ENCODE measurements at regions not wholly inside any gene's neighbourhood (a gene's known extent, or its start where the extent isn't known, plus 50 kb on each side); places are given as distances from the start of the nearest gene placed in this dataset.

DNA sequence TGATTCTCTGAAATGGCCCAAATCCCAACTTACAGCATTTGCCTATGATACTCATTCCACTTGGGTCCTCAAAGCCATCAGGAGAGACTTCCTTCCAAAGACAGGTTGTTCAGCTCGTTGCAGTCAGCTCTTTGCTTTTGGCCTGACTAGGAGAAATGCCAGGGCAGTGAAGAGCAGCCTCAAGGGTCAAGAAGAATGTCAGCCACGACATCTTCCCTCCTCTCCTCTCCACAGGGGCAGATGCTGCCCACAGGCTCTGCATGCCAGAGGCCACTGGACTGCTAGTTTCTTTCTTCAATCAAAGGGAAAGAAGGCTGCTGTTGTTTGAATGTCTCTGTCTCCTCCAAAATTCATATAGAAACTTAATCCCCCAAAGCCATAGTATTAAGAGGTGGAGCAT, 201.7 kb upstream of the PFN2 start:
- Histone ChIP-seq H3K27ac (no peak overlapping the region), H3K4me1 (ENCODE audit: low read depth, poor library complexity, severe bottlenecking) (peaks cover 52% of the 10 kb centered on the region)

DNA sequence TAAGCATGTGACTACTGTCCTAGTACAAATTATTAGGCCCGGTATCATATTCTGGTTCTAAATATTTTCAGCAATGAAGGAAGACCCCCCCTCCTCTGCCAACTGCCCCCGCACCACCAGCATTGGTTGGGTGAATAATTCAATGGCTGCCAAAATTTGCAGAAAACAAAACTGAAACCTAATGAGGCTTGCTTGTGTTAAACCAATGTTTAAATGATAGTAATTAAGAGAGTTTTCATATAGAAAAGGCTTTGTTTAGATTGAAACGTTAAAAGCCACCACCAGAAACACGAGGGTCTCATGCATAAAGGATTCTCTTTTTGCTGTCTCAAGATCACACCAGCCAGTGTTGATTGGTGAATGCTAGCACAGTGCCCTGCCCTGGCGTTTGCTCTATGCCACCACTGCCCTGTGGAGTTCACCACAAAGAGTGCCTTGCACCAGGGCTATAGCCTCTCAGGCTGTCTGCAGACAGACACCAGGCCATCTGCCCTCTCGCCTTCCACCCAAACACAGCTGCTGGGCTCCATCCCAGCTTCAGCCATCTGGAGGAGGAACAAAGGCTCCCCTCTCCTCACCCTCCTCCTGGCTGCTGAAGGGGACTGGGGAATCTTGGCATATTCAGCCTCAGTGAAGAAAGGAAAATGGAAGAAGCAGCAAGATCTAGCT, 200.3 kb upstream of the PFN2 start:
- Histone ChIP-seq H3K79me2 (ENCODE audit: insufficient read depth, low read depth) (no peaks in the 10 kb centered on the region), H3K4me2 (peak overlapping the region; percentile 65), H3K36me3 (ENCODE audit: insufficient read depth) (no peaks in the 10 kb centered on the region), H3K4me3 (IDR thresholded peaks at IDR 0.05; ENCODE audit: insufficient read depth, low read depth, low read length) (no peak overlapping the region), H3K4me1 (ENCODE audit: low read depth, poor library complexity, severe bottlenecking) (peaks cover 52% of the 10 kb centered on the region), H3K27ac (peak overlapping the region; percentile 54), H3K27me3 (ENCODE audit: insufficient read depth, low read depth) (no peaks in the 10 kb centered on the region), H4K20me1 (ENCODE audit: insufficient read depth) (no peaks in the 10 kb centered on the region), H2AFZ (ENCODE audit: low read depth) (peak overlapping the region; percentile 49), H3K9ac (peak overlapping the region; percentile 4; the same call in 1 of the 2 replicates)
- TF ChIP-seq, protein P1, sequence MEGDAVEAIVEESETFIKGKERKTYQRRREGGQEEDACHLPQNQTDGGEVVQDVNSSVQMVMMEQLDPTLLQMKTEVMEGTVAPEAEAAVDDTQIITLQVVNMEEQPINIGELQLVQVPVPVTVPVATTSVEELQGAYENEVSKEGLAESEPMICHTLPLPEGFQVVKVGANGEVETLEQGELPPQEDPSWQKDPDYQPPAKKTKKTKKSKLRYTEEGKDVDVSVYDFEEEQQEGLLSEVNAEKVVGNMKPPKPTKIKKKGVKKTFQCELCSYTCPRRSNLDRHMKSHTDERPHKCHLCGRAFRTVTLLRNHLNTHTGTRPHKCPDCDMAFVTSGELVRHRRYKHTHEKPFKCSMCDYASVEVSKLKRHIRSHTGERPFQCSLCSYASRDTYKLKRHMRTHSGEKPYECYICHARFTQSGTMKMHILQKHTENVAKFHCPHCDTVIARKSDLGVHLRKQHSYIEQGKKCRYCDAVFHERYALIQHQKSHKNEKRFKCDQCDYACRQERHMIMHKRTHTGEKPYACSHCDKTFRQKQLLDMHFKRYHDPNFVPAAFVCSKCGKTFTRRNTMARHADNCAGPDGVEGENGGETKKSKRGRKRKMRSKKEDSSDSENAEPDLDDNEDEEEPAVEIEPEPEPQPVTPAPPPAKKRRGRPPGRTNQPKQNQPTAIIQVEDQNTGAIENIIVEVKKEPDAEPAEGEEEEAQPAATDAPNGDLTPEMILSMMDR (conservative IDR thresholded peaks at IDR 0.05; ENCODE audit: low read depth, low read length): no peak

More for the DNA sequence above, 201.7 kb upstream of the PFN2 start:
- no peaks in the 10 kb centered on the region for H4K20me1 ChIP-seq (ENCODE audit: insufficient read depth)
- no peak overlapping the region for H3K4me3 ChIP-seq (IDR thresholded peaks at IDR 0.05; ENCODE audit: insufficient read depth, low read depth, low read length)
- no peaks in the 10 kb centered on the region for H3K27me3 ChIP-seq (ENCODE audit: insufficient read depth, low read depth)
- TF ChIP-seq, protein P1 (conservative IDR thresholded peaks at IDR 0.05; ENCODE audit: low read depth, low read length): no peak
- no peak overlapping the region for H3K4me2 ChIP-seq
- no peaks in the 10 kb centered on the region for H3K36me3 ChIP-seq (ENCODE audit: insufficient read depth)
- H3K79me2 ChIP-seq (ENCODE audit: insufficient read depth, low read depth): no peaks in the 10 kb centered on the region
- no peak overlapping the region for H3K9ac ChIP-seq
- H2AFZ ChIP-seq (ENCODE audit: low read depth): no peak overlapping the region

DNA sequence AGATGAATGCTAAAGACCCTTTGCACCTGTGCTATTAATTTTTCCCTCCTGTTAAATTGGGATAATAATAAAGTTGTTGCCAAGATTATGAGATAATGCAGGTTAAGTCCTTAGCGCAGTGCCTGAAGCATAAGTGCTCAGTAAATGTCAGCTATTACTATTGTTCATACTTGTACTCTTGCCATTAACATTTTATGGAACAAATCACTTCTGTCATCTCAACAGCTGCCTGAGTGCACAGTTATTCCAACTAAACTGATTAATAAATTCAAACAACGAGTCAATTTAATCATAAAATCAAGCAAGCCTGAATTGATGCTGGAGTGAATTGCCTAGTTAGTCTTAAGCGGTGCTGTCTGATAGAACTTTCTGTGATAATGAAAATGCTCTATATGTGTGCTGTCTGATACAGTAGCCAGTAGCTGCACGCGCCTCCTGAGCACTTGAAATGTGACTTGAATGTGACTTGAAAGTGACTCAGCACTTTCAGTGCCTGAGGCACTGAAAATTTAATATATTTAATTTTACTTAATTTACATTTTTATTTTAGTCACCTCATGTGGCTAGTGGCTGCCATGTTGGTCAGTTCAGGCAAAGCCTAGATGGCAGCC, 198.7 kb upstream of the PFN2 start:
- H3K79me2 ChIP-seq (ENCODE audit: insufficient read depth, low read depth): no peaks in the 10 kb centered on the region
- H3K9ac ChIP-seq: no peak overlapping the region
- TF ChIP-seq, protein P1 (conservative IDR thresholded peaks at IDR 0.05; ENCODE audit: low read depth, low read length): no peak
- no peak overlapping the region for H3K27ac ChIP-seq
- peaks cover 50% of the 10 kb centered on the region for H3K4me1 ChIP-seq (ENCODE audit: low read depth, poor library complexity, severe bottlenecking)
- no peak overlapping the region for H3K4me3 ChIP-seq (IDR thresholded peaks at IDR 0.05; ENCODE audit: insufficient read depth, low read depth, low read length)
- H4K20me1 ChIP-seq (ENCODE audit: insufficient read depth): no peaks in the 10 kb centered on the region
- no peak overlapping the region for H2AFZ ChIP-seq (ENCODE audit: low read depth)
- H3K36me3 ChIP-seq (ENCODE audit: insufficient read depth): no peaks in the 10 kb centered on the region
- H3K4me2 ChIP-seq: no peak overlapping the region
- H3K27me3 ChIP-seq (ENCODE audit: insufficient read depth, low read depth): no peaks in the 10 kb centered on the region

DNA sequence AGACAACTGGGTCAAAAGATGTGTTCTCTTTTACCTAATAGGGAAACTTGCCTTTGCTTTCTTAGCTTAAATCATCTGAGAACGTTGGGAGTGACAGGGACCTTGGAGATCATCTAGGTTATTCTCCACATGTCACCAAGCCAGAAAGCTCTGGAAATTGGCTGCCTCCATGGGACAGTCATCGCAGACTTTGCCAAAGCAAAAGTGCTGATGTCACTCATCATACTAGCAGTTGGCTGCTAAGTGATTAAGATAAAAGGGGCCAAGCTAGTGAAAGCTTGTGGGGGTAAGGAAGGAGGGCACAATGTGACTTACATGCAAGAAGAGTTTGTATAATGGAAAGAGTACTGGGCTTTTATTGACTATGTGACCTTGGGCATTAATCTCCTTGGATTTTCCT, 198.0 kb upstream of the PFN2 start:
- Histone ChIP-seq H3K79me2 (ENCODE audit: insufficient read depth, low read depth) (no peaks in the 10 kb centered on the region), H3K27ac (no peak overlapping the region), H3K9ac (no peak overlapping the region), H3K4me3 (IDR thresholded peaks at IDR 0.05; ENCODE audit: insufficient read depth, low read depth, low read length) (no peak overlapping the region), H3K4me2 (no peak overlapping the region), H3K4me1 (ENCODE audit: low read depth, poor library complexity, severe bottlenecking) (peaks cover 42% of the 10 kb centered on the region), H3K27me3 (ENCODE audit: insufficient read depth, low read depth) (no peaks in the 10 kb centered on the region), H2AFZ (ENCODE audit: low read depth) (no peak overlapping the region), H3K36me3 (ENCODE audit: insufficient read depth) (no peaks in the 10 kb centered on the region), H4K20me1 (ENCODE audit: insufficient read depth) (no peaks in the 10 kb centered on the region)
- TF ChIP-seq, protein P1 (conservative IDR thresholded peaks at IDR 0.05; ENCODE audit: low read depth, low read length): no peak

Data from KMS-11 (cell line).